Activated CD8-positive, alpha-beta memory T cell treated with anti-CD3 and anti-CD28 coated beads for 48 hours (primary cell): ENCODE measurements at regions not wholly inside any gene's neighbourhood (a gene's known extent, or its start where the extent isn't known, plus 50 kb on each side); places are given as distances from the start of the nearest gene placed in this dataset.

Source experiments
- DNase-seq, 3 experiments: peaks; one replicate each; pipeline ENCODE4 v3.0.0-alpha.2; 2020; ENCODE audit warnings: low read depth in 2 of 3, low spot score in 2 of 3

- DNase-seq = no peak
These were observed 364.1 kb downstream of the MFSD1 start for GRCh38 chr3:159165961-159166360.

DNA sequence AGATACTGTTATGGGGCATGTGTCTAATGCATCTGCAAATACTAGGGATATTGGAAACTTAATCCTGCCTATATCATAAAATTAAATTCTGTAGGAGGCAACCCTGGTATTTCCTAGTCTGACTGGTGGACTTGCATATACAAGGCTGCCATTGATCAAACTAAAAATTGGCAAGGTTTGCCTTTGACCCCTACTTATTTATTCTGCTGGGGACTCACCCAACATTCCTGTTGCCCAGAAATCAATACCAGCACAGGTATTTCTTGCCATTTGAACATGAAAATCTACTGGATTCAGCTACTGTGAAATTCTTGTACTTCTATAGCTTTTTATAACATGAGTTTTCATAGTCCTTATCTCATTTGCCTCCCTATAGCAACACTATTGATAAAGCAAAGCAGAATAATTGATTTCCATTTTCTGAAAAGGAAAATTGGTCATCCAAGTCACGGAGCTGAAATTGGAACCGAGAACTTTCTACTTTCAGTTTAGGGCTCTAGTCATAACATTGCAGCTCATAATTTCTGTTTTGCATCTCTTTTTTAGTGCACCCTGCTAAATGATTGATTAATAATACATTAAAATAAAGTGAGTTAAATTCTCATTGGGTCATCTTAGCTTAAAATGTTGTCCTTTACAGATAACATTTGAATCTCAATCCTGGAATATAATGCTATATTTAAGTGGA lies 365.2 kb downstream of the MFSD1 start:
- DNase-seq = no peak

DNA sequence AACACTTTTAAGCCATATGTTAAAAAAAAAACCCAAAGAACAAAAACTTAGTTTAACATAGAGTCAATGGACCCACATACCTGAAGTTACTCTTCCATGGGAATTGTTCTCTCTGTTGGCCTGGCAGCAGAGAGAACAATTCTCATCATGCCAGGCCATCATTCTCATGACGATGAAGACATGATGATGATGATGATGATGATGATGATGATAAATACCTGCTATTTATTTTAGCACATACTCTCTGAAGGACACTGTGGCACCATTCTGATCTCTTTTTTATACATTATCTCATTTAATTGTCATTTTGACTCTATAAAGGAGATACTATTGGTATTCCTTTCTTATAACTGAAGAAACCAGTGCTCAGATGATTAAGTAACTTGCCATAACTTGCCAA lies 366.9 kb downstream of the MFSD1 start:
- no peak for DNase-seq

GRCh38 chr3:159169828-159170227 lies 368.0 kb downstream of the MFSD1 start:
- DNase-seq = no peak

- no peak for DNase-seq
These were observed 368.7 kb downstream of the MFSD1 start for GRCh38 chr3:159170436-159171003.

GRCh38 chr3:159171333-159171732 lies 369.5 kb downstream of the MFSD1 start:
- no peak for DNase-seq

DNA sequence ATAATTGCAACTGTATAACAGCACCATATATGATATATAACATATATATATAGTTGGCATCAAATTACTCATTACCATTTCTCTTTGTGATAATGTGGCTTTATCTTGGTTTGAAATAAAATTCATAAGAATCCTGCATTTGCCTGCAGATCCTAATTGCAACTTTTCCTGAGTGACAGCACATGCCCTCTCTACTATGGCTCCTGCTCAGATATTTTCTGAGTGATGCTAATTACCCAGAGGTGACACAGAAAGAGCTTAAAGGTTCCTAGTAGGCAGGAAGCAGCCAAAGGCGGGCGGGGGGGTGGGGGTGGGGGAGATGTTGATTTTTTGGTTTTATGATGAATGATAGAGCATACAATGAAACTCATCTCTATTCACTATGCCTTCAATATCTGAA lies 370.6 kb downstream of the MFSD1 start:
- no peak for DNase-seq

DNA sequence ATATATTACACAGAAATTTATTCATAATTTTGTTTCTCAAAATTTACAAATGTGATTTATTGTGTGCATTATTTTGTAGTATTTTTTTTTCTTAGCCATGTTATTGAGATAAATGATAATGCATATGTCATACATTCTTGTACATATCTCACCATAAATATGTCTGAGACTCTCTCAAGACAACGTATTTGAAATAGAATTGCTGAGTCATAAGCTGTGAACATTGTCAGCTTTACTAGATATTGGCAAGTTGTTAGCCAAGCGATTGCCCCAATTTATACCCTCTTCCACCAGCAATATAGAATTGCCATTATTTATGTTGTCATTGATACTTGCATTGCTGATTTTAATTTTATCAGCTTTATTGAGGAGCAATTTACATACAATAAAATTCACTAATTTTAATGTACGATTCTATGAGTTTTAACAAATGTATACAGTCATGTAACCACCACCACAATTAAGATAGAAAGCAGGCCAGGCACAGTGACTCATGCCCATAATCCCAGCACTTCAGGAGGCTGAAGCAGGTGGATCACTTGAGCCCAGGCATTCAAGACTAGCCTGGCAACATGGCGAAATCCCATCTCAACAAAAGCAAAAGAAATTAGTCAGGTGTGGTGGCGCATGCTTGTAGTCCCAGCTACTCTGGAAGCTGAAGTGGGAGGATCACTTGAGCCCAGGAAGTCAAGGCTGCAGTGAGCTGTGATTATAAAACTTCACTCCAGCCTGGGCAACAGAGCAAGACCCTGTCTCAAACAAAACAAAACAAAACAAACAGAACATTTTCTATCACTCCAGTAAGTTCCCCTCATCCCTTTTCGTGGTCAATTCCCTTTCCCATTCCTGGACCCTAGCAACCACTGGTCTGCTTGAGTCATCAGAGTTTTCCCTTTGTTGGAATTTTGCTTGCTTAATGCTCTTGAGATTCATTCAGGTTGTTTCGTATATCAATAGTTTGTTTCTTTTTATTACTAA lies 373.1 kb downstream of the MFSD1 start:
- DNase-seq = no peak

DNA sequence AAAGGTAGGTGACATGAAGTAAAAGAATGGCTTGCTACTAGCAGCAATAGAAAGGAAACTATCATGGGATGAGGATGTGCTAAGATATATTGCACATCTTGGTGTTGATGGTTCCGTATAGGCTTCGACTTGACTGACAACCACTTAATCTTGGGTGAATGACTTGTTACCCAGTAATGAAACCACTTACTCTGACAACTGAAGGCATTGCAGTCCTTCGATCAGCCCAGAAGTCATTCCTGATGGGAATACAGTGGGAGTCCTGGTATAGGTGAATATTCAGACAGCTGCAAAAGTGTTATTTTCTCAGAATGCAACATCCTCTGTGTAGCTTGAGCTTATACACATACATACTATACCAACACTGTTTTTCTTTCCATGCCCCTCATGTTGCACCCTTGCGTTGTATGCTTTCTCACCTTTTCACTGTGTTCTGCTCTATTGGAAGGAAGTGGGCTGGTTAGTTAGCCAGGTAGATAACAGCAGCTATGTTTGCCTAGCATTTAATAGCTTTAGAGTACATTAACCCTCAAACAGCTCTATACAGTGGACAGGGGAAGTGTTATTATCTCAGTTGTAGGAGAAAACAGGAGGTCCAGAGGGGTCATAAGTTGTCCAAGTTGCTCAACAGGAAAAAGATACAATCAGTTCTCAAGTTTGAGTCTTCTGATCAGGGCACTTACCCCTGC lies 376.5 kb downstream of the MFSD1 start:
- no peak for DNase-seq

DNA sequence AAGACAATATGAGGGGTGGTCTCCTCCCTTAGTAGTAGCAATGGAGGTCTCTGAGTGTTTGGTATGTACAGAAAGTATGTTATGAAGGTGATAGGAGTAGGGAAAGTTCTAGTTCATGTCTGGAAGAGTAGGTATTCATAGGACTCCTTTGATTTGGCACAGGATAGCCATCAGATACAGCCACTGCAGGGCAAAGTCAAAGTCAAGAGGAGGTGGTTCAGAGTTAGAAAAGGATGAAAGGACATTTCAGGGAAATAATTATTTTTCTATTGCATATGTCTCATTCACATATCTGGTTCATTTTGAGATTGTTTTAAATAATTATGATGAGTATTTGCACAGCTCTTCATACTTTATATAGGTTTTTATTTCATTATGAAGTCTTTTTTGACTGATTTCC lies 381.1 kb downstream of the MFSD1 start:
- no peak for DNase-seq

DNA sequence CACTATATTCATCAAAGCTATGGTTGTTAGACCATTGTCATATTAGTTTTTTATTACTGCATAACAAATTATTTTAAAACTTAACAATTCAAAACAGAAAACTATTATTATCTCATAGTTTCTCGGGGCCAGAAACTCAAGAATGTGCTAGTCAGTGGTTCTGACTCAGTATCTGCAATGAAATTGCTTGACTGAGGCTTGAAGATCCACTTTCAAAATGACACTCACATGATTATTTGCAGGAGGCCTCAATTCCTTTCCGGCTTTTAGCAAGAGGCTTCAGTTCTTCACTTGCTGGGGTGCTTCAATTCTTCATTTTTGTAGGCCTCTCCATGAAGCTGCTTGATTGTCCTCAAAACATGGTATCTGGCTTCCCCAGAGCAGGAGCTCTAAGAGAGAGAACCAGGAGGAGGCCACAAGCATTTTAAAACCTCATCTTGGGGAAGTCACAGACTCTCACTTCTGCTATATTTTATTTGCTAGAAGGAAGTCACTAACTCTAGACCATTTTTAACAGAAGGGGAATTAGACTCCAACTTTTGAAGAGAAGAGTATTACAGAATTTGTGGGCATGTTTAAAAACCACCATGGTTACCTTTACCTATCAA lies 383.7 kb downstream of the MFSD1 start:
- no peak for DNase-seq

GRCh38 chr3:159186581-159186980 lies 384.7 kb downstream of the MFSD1 start:
- no peak for DNase-seq

DNA sequence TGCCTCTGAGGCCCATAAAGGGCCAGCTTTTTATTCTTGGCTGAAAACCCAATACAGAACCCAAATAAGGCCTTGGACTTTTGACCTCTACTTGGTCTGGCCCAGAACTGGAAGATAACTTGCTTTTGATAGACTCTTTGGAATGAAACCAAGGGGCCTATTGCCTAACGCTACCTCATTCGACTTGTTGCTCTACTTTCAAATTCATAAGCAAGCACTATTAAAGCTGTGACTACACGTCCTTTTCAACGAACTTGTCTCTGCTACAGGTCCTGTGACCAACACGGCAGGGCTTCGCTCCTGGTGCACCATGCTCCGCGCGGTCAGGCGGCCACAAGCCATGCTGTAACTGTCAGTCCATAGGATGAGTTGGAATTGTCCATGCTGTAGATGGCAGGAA lies 385.4 kb downstream of the MFSD1 start:
- DNase-seq = no peak

GRCh38 chr3:159187706-159188105 lies 385.9 kb downstream of the MFSD1 start:
- DNase-seq = no peak

GRCh38 chr3:159189994-159190669 lies 388.3 kb downstream of the MFSD1 start:
- no peak for DNase-seq

DNA sequence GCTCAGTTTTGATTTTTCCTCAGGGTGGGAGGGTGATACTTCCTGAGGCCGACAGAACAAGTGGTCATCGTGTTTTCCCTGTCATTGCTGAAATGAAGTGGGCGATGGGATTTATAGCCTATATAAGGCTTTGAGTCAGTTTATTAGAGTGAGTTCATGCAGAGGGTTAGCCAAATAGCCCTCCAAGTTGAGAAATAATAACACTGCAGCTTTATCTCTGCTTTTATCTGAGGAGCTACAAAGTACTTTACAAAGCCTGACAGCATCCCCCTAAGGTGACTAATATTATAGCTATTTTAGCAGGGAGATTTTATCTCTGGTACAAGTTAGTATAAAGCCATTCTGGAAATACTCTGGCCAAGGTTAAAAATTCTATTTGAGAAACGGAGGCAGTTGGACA lies 389.6 kb downstream of the MFSD1 start:
- no peak for DNase-seq

DNA sequence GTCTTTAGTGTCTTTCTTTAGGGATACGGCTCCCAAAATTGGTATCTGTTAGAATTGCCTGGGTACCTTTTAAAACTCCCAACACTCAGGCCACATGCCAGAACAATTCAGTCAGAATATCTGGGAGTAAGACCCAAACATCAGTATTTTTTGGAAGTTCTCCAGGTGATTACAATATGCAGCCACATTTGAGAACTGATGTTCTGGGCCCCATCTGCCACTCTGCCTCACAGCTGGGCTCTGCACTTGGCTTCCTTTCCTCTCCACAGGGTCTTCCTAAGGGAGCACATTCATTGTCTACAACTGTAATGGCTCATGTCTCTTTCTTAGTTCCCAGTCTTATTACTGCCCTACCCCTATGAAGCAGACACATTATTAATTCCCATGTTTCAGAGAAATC lies 394.5 kb downstream of the MFSD1 start:
- DNase-seq = no peak

DNA sequence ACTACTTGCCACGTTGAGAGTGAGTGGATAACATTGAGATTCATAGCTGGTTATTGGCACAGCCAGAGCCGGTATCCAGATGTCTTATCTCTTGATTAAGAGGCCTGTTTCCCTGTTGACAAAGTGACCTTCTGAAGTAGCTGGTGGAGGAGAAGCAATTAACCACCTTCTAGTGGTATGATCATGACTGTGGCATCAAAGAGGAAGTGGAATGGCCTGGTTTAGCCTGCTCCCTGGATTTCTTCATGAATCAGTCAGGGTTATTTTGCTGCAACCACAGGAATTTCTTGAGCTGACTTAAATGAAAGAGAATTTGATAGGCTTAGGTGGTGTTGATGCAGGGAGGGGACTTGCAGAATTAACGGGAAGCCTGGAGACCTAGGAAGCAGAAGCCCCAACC lies 398.3 kb downstream of the MFSD1 start:
- DNase-seq = no peak

- no peak for DNase-seq
These were observed 406.2 kb downstream of the MFSD1 start for GRCh38 chr3:159208050-159208449.

DNA sequence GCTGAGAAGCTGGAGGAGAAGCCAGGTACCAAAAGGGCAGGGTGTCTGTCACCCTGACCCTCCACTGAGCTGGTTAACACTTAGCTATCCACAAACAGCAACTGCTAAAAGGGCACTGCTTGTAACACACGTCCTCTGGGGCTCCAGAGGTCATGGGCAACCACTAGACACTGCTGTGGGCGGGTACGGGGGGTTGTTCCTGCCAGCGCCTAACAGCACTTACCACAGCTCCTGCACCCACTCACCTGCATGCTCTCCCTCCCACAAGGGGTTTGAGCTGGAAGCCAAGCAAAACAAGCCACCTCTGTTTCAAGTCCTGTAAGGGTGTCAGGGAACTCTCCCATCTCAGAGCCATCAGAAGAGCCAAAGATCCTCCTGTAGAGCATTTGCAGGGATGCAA lies 407.6 kb downstream of the MFSD1 start:
- DNase-seq = no peak

DNA sequence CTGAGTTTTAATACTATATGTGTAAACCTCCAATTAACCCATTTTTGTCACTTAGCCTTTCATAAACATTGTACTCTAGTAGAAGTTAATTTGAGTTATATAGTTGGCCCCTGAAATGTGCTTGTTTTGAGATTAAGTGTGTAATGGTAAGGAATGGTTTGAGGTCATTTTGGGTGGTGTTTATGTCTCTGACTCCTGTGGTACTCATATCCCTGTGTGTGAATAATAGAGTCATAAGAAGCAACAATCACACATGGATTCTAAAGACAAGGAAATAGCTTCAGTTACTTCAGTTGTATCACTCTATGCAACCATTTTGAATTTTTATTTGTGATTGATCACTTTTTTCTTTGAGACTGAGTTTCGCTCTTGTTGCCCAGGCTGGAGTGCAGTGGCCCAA lies 408.5 kb downstream of the MFSD1 start:
- DNase-seq = no peak
